ENCODE measurements at regions not wholly inside any gene's neighbourhood (a gene's known extent, or its start where the extent isn't known, plus 50 kb on each side); places are given as distances from the start of the nearest gene placed in this dataset.

DNA sequence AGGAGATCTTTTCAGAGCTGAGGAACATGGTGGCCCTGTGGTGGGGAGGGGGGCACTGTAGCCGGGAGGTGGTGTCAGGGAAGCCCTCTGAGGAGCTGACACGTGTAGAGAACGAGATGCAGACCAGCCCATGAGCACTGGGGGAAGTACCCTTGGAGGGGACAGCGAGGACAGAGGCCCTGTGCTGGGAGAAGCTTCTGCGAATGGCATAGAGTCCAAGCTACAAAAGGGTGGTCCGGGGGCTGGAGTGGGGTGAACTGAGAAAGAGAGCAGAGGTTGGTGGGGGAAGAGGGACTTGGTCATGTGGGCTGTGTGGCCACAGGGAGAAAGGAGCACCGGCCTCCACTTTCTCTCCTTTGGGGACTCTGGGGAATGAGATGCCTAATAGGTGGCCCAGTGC is 270.8 kb downstream of the CBLN1 start:
- intact Hi-C loops (cut with micrococcal nuclease; ENCODE audit: unreplicated experiment) = no loop called here
- Histone ChIP-seq H3K4me1 (ENCODE audit: control insufficient read depth, insufficient read depth, low read length) (no peaks in the 10 kb centered on the region), H3K4me3 (ENCODE audit: low read depth in 2 of 2, low read length in 2 of 2) (no peak overlapping the region), H3K9me3 (ENCODE audit: control insufficient read depth, insufficient read depth, low read depth, low read length) (no peaks in the 10 kb centered on the region), H3K36me3 (ENCODE audit: control insufficient read depth, insufficient read depth, low read length) (no peaks in the 10 kb centered on the region), H3K27ac (ENCODE audit: low read length) (no peak overlapping the region), H3K27me3 (ENCODE audit: control insufficient read depth, insufficient read depth, low read length) (no peaks in the 10 kb centered on the region)
- ChIA-PET CTCF (interaction anchor here (0.7 kb wide), 1 partner anchor 472 kb away, joined by 3 read pairs; no protein-coding TSS in a partner anchor), POLR2A (no interaction called here)
- in situ Hi-C loops (cut with HindIII; ENCODE audit: low pct_unique_long_range_greater_than_20kb, low sequenced_read_pairs) = no loop called here
- ATAC-seq (no peak), DNase-seq (ENCODE audit: low read depth, low spot score) (no peak)
- TF ChIP-seq TCF7L2 (IDR thresholded peaks at IDR 0.05; ENCODE audit: low read depth, low read length) = no peak
- TF ChIP-seq, protein P1, sequence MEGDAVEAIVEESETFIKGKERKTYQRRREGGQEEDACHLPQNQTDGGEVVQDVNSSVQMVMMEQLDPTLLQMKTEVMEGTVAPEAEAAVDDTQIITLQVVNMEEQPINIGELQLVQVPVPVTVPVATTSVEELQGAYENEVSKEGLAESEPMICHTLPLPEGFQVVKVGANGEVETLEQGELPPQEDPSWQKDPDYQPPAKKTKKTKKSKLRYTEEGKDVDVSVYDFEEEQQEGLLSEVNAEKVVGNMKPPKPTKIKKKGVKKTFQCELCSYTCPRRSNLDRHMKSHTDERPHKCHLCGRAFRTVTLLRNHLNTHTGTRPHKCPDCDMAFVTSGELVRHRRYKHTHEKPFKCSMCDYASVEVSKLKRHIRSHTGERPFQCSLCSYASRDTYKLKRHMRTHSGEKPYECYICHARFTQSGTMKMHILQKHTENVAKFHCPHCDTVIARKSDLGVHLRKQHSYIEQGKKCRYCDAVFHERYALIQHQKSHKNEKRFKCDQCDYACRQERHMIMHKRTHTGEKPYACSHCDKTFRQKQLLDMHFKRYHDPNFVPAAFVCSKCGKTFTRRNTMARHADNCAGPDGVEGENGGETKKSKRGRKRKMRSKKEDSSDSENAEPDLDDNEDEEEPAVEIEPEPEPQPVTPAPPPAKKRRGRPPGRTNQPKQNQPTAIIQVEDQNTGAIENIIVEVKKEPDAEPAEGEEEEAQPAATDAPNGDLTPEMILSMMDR (IDR thresholded peaks at IDR 0.05) = no peak
- TF ChIP-seq SIN3A (IDR thresholded peaks at IDR 0.05; ENCODE audit: borderline replicate concordance, insufficient read depth, low read depth, low read length) = no peak
- TF ChIP-seq POLR2AphosphoS5 (IDR thresholded peaks at IDR 0.05; ENCODE audit: low read depth, low read length) = no peak
- TF ChIP-seq, protein P2, sequence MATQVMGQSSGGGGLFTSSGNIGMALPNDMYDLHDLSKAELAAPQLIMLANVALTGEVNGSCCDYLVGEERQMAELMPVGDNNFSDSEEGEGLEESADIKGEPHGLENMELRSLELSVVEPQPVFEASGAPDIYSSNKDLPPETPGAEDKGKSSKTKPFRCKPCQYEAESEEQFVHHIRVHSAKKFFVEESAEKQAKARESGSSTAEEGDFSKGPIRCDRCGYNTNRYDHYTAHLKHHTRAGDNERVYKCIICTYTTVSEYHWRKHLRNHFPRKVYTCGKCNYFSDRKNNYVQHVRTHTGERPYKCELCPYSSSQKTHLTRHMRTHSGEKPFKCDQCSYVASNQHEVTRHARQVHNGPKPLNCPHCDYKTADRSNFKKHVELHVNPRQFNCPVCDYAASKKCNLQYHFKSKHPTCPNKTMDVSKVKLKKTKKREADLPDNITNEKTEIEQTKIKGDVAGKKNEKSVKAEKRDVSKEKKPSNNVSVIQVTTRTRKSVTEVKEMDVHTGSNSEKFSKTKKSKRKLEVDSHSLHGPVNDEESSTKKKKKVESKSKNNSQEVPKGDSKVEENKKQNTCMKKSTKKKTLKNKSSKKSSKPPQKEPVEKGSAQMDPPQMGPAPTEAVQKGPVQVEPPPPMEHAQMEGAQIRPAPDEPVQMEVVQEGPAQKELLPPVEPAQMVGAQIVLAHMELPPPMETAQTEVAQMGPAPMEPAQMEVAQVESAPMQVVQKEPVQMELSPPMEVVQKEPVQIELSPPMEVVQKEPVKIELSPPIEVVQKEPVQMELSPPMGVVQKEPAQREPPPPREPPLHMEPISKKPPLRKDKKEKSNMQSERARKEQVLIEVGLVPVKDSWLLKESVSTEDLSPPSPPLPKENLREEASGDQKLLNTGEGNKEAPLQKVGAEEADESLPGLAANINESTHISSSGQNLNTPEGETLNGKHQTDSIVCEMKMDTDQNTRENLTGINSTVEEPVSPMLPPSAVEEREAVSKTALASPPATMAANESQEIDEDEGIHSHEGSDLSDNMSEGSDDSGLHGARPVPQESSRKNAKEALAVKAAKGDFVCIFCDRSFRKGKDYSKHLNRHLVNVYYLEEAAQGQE (IDR thresholded peaks at IDR 0.05; ENCODE audit: insufficient read depth in 1 of 2, low read depth in 2 of 2, low read length in 1 of 2) = no peak
- no TSS peak for BruUV-seq (replicated peaks)

DNA sequence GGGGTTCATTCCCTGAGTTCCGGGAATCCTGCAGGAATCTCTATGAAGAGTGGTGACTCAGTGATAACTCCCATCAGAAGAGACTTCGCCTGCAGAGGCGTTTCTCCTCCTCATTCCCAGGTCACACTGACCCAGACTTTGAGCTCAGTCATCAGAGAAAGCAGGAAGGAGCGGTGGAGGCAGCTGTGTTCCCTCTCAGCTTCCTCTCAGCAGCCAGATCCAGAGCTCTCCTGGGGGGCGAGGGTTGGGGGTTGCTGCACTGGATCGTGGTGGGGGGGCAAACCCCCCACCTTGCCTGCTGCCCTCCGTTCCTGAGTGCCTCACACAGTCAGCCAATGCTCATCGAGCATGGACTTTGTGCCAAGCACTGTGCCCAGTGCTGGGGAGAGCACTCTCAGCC is 271.2 kb downstream of the CBLN1 start:
- POLR2A ChIA-PET = no interaction called here
- CTCF ChIA-PET = interaction anchor here (0.7 kb wide), 1 partner anchor 472 kb away, joined by 3 read pairs; no protein-coding TSS in a partner anchor
- in situ Hi-C loops (cut with HindIII; ENCODE audit: low pct_unique_long_range_greater_than_20kb, low sequenced_read_pairs) (no loop called here), intact Hi-C loops (cut with micrococcal nuclease; ENCODE audit: unreplicated experiment) (no loop called here)
- no peaks in the 10 kb centered on the region for H3K27me3 ChIP-seq (ENCODE audit: control insufficient read depth, insufficient read depth, low read length)
- no peak overlapping the region for H3K4me3 ChIP-seq (ENCODE audit: low read depth in 2 of 2, low read length in 2 of 2)
- no peaks in the 10 kb centered on the region for H3K9me3 ChIP-seq (ENCODE audit: control insufficient read depth, insufficient read depth, low read depth, low read length)
- no peaks in the 10 kb centered on the region for H3K4me1 ChIP-seq (ENCODE audit: control insufficient read depth, insufficient read depth, low read length)
- ATAC-seq (no peak), DNase-seq (ENCODE audit: low read depth, low spot score) (no peak)
- TF ChIP-seq, protein P2 (IDR thresholded peaks at IDR 0.05; ENCODE audit: insufficient read depth in 1 of 2, low read depth in 2 of 2, low read length in 1 of 2) = no peak
- no peak for TF ChIP-seq POLR2AphosphoS5 (IDR thresholded peaks at IDR 0.05; ENCODE audit: low read depth, low read length)
- no peak for TF ChIP-seq TCF7L2 (IDR thresholded peaks at IDR 0.05; ENCODE audit: low read depth, low read length)
- TF ChIP-seq, protein P1 (IDR thresholded peaks at IDR 0.05) = no peak
- no peak for TF ChIP-seq SIN3A (IDR thresholded peaks at IDR 0.05; ENCODE audit: borderline replicate concordance, insufficient read depth, low read depth, low read length)
- no peaks in the 10 kb centered on the region for H3K36me3 ChIP-seq (ENCODE audit: control insufficient read depth, insufficient read depth, low read length)
- H3K27ac ChIP-seq (ENCODE audit: low read length) = no peak overlapping the region
- BruUV-seq (replicated peaks) = no TSS peak

Data from Panc1 (cell line).